Frontal cortex (tissue), 3 donors: ENCODE measurements at regions not wholly inside any gene's neighbourhood (a gene's known extent, or its start where the extent isn't known, plus 50 kb on each side); places are given as distances from the start of the nearest gene placed in this dataset.
"Not testable (repeated sequence)": the region's sequence is repeated elsewhere in the genome, so short reads cannot be mapped to it uniquely, and the experiment has no call there.

Experiments
- DNase-seq, 2 donors: peaks; one replicate each; pipeline ENCODE4 v3.0.0; 2012; ENCODE audit warnings: low spot score in 2 of 2
- FAIRE-seq: peaks from 2 replicates; lab custom pipeline; 2012; peaks lifted over from hg19 to GRCh38; lab: Jason Lieb, UNC
- donor health status: control.
- donor health status: control.
- donor health status: control.

GRCh38 chrX:122115604-122116003 is 1068.2 kb downstream of the GLUD2 start:
- DNase-seq = no peak
- FAIRE-seq = no peak

- no peak for DNase-seq
- no peak for FAIRE-seq
Observed at GRCh38 chrX:122119361-122119760, 1064.7 kb upstream of the GRIA3 start.

- no peak for DNase-seq
- no peak for FAIRE-seq
Observed at GRCh38 chrX:122122274-122122673, 1061.8 kb upstream of the GRIA3 start.

GRCh38 chrX:122133478-122133877 is 1050.6 kb upstream of the GRIA3 start:
- DNase-seq (no peak), FAIRE-seq (no peak)

- DNase-seq (no peak), FAIRE-seq (no peak)
Observed at GRCh38 chrX:122134291-122134690, 1049.8 kb upstream of the GRIA3 start.

- DNase-seq (no peak), FAIRE-seq (no peak)
Observed at GRCh38 chrX:122135070-122135469, 1049.0 kb upstream of the GRIA3 start.

- not testable (repeated sequence) for FAIRE-seq, DNase-seq
Observed at GRCh38 chrX:122140219-122140618, 1043.9 kb upstream of the GRIA3 start.

GRCh38 chrX:122154019-122154418 is 1030.1 kb upstream of the GRIA3 start:
- no peak for FAIRE-seq
- DNase-seq = no peak

- DNase-seq = no peak
- FAIRE-seq = no peak
Observed at GRCh38 chrX:122168241-122168640, 1015.8 kb upstream of the GRIA3 start.

- FAIRE-seq (no peak), DNase-seq (no peak)
Observed at GRCh38 chrX:122184791-122185190, 999.3 kb upstream of the GRIA3 start.

GRCh38 chrX:122187069-122187713 is 996.9 kb upstream of the GRIA3 start:
- FAIRE-seq (no peak), DNase-seq (no peak)

GRCh38 chrX:122188751-122189150 is 995.3 kb upstream of the GRIA3 start:
- DNase-seq = no peak
- FAIRE-seq = no peak

GRCh38 chrX:122196343-122196742 is 987.7 kb upstream of the GRIA3 start:
- FAIRE-seq (no peak), DNase-seq (no peak)

- no peak for DNase-seq
- no peak for FAIRE-seq
Observed at GRCh38 chrX:122203399-122203798, 980.7 kb upstream of the GRIA3 start.

- FAIRE-seq (no peak), DNase-seq (no peak)
Observed at GRCh38 chrX:122218666-122219065, 965.4 kb upstream of the GRIA3 start.

- DNase-seq = no peak
- FAIRE-seq = no peak
Observed at GRCh38 chrX:122219226-122219625, 964.9 kb upstream of the GRIA3 start.

- FAIRE-seq (no peak), DNase-seq (no peak)
Observed at GRCh38 chrX:122219735-122220134, 964.3 kb upstream of the GRIA3 start.

- DNase-seq (no peak), FAIRE-seq (no peak)
Observed at GRCh38 chrX:122220644-122221373, 963.3 kb upstream of the GRIA3 start.

GRCh38 chrX:122221810-122222209 is 962.3 kb upstream of the GRIA3 start:
- FAIRE-seq = not testable (repeated sequence)

GRCh38 chrX:122224137-122224536 is 959.9 kb upstream of the GRIA3 start:
- FAIRE-seq, DNase-seq: not testable (repeated sequence)

More at GRCh38 chrX:122221810-122222209, 962.3 kb upstream of the GRIA3 start:
- DNase-seq = not testable (repeated sequence)

GRCh38 chrX:122238801-122239200 is 945.3 kb upstream of the GRIA3 start:
- DNase-seq (no peak), FAIRE-seq (no peak)

- DNase-seq = no peak
- FAIRE-seq = no peak
Observed at GRCh38 chrX:122241959-122242358, 942.1 kb upstream of the GRIA3 start.
